ENCODE measurements at regions not wholly inside any gene's neighbourhood (a gene's known extent, or its start where the extent isn't known, plus 50 kb on each side); places are given as distances from the start of the nearest gene placed in this dataset.
"Not testable (repeated sequence)": the region's sequence is repeated elsewhere in the genome, so short reads cannot be mapped to it uniquely, and the experiment has no call there.

- no peak overlapping the region for H3K4me3 ChIP-seq
- no peak for DNase-seq
- TF ChIP-seq EP300 (IDR thresholded peaks at IDR 0.05) (no peak), POLR2AphosphoS5 (IDR thresholded peaks at IDR 0.05) (no peak), CTCF (IDR thresholded peaks at IDR 0.05) (no peak)
- H3K9me3 ChIP-seq = no peaks in the 10 kb centered on the region
- WGBS, 5 donors = 79 to 91% (median 86%) methylated on average over 4 of the region's 4 CpGs
- peaks cover 0 to 16% (median 5%) of the 10 kb centered on the region in 4 donors for H3K36me3 ChIP-seq
- no peaks in the 10 kb centered on the region for H3K27me3 ChIP-seq
- H3K4me1 ChIP-seq = no peaks in the 10 kb centered on the region
- intact Hi-C loops (cut with DNase I; ENCODE audit: low total_unique reads) = no loop called here
- no peak overlapping the region for H3K27ac ChIP-seq
Observed at GRCh38 chr7:29647020-29647654, 83.5 kb downstream of the PRR15 start.

GRCh38 chr7:29647691-29648210 lies 84.1 kb downstream of the PRR15 start:
- H3K27ac ChIP-seq; H3K4me3 ChIP-seq; H3K4me1 ChIP-seq; H3K27me3 ChIP-seq; H3K9me3 ChIP-seq; intact Hi-C loops (cut with DNase I; ENCODE audit: low total_unique reads); DNase-seq: not testable (repeated sequence)
- WGBS, 5 donors = 86 to 89% (median 89%) methylated on average over 5 of the region's 5 CpGs
- peaks cover 0 to 16% (median 5%) of the 10 kb centered on the region in 4 donors for H3K36me3 ChIP-seq

GRCh38 chr7:29649028-29649716 lies 85.5 kb downstream of the PRR15 start:
- 89 to 98% (median 97%) methylated on average over 17 to 33 of the region's 33 CpGs for WGBS, 5 donors

GRCh38 chr7:29649876-29650275 lies 86.2 kb downstream of the PRR15 start:
- H3K4me3 ChIP-seq = no peak overlapping the region
- intact Hi-C loops (cut with DNase I; ENCODE audit: low total_unique reads) = no loop called here
- no peaks in the 10 kb centered on the region for H3K4me1 ChIP-seq
- no peak overlapping the region for H3K27ac ChIP-seq
- no peaks in the 10 kb centered on the region for H3K27me3 ChIP-seq
- TF ChIP-seq CTCF (IDR thresholded peaks at IDR 0.05) (no peak), POLR2AphosphoS5 (IDR thresholded peaks at IDR 0.05) (no peak), EP300 (IDR thresholded peaks at IDR 0.05) (no peak), POLR2A (IDR thresholded peaks at IDR 0.05) (no peak)
- no peak for DNase-seq
- peaks cover 0 to 16% (median 5%) of the 10 kb centered on the region in 4 donors for H3K36me3 ChIP-seq
- 95 to 98% (median 98%) methylated on average over 6 to 21 of the region's 21 CpGs for WGBS, 5 donors
- H3K9me3 ChIP-seq = no peaks in the 10 kb centered on the region

More at GRCh38 chr7:29649028-29649716, 85.5 kb downstream of the PRR15 start:
- Histone ChIP-seq H3K36me3 (peaks cover 0 to 16% (median 5%) of the 10 kb centered on the region in 4 donors), H3K4me3 (no peak overlapping the region), H3K27me3 (no peaks in the 10 kb centered on the region), H3K9me3 (no peaks in the 10 kb centered on the region), H3K4me1 (no peaks in the 10 kb centered on the region), H3K27ac (no peak overlapping the region)
- DNase-seq = no peak
- intact Hi-C loops (cut with DNase I; ENCODE audit: low total_unique reads) = no loop called here
- TF ChIP-seq CTCF (IDR thresholded peaks at IDR 0.05) = no peak
- no peak for TF ChIP-seq EP300 (IDR thresholded peaks at IDR 0.05)
- no peak for TF ChIP-seq POLR2A (IDR thresholded peaks at IDR 0.05)
- TF ChIP-seq POLR2AphosphoS5 (IDR thresholded peaks at IDR 0.05) = no peak

- Histone ChIP-seq H3K9me3 (no peaks in the 10 kb centered on the region), H3K4me3 (no peak overlapping the region), H3K4me1 (no peaks in the 10 kb centered on the region), H3K27me3 (no peaks in the 10 kb centered on the region), H3K36me3 (peaks cover 0 to 16% (median 5%) of the 10 kb centered on the region in 4 donors), H3K27ac (no peak overlapping the region)
- TF ChIP-seq POLR2A (IDR thresholded peaks at IDR 0.05) = no peak
- TF ChIP-seq CTCF (IDR thresholded peaks at IDR 0.05) = no peak
- no peak for TF ChIP-seq POLR2AphosphoS5 (IDR thresholded peaks at IDR 0.05)
- no peak for TF ChIP-seq EP300 (IDR thresholded peaks at IDR 0.05)
- DNase-seq = no peak
- intact Hi-C loops (cut with DNase I; ENCODE audit: low total_unique reads) = no loop called here
- WGBS, 5 donors = 73 to 95% (median 94%) methylated on average over 2 of the region's 2 CpGs
Observed at GRCh38 chr7:29651477-29651876, 87.8 kb downstream of the PRR15 start.

Data from stomach (tissue), 8 donors.